ENCODE measurements at regions not wholly inside any gene's neighbourhood (a gene's known extent, or its start where the extent isn't known, plus 50 kb on each side); places are given as distances from the start of the nearest gene placed in this dataset.

DNA sequence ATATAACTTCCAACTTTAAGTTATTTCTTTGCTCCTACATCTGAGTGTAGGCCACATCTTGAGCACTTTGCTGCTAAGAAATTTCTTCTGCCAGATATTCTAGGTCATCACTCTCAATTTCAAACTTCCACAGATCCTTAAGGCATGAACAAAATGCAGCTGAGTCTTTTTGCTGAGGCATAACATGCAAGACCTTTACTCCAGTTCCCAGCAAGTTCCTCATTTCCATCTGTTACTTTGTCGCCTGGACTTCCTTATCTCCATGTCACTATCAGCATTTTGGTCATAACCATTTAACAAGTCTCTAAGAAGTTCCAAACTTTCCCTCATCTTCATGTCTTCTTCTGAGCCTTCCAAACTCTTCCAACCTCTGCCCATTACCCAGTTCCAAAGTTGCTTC, 1077.3 kb upstream of the TMEFF2 start:
- TF ChIP-seq, protein P1, sequence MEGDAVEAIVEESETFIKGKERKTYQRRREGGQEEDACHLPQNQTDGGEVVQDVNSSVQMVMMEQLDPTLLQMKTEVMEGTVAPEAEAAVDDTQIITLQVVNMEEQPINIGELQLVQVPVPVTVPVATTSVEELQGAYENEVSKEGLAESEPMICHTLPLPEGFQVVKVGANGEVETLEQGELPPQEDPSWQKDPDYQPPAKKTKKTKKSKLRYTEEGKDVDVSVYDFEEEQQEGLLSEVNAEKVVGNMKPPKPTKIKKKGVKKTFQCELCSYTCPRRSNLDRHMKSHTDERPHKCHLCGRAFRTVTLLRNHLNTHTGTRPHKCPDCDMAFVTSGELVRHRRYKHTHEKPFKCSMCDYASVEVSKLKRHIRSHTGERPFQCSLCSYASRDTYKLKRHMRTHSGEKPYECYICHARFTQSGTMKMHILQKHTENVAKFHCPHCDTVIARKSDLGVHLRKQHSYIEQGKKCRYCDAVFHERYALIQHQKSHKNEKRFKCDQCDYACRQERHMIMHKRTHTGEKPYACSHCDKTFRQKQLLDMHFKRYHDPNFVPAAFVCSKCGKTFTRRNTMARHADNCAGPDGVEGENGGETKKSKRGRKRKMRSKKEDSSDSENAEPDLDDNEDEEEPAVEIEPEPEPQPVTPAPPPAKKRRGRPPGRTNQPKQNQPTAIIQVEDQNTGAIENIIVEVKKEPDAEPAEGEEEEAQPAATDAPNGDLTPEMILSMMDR (conservative IDR thresholded peaks at IDR 0.05) = no peak
- no peak for TF ChIP-seq EZH2 (IDR thresholded peaks at IDR 0.05; ENCODE audit: low read depth)

All from PC-9 (cell line).